Choroid plexus epithelial cell (primary cell): ENCODE measurements at regions not wholly inside any gene's neighbourhood (a gene's known extent, or its start where the extent isn't known, plus 50 kb on each side); places are given as distances from the start of the nearest gene placed in this dataset.
"Not testable (repeated sequence)": the region's sequence is repeated elsewhere in the genome, so short reads cannot be mapped to it uniquely, and the experiment has no call there.

ENCODE experiments used
- DNase-seq: peaks from one replicate; pipeline ENCODE4 v3.0.0-alpha.2; 2010; ENCODE audit warnings: low read depth
- H3K4me3 ChIP-seq: 2 replicates; pipeline ENCODE4 v1.5.1; 2011; ENCODE audit warnings: low read depth, mild to moderate bottlenecking, control low read depth, low read length, moderate library complexity
- TF ChIP-seq, protein P1 (sequence below): conservative IDR thresholded peaks from 2 replicates; pipeline ENCODE4 v1.5.1; 2011; ENCODE audit warnings: low read depth, mild to moderate bottlenecking, control low read depth, inconsistent platforms, low read length, moderate library complexity

DNA sequence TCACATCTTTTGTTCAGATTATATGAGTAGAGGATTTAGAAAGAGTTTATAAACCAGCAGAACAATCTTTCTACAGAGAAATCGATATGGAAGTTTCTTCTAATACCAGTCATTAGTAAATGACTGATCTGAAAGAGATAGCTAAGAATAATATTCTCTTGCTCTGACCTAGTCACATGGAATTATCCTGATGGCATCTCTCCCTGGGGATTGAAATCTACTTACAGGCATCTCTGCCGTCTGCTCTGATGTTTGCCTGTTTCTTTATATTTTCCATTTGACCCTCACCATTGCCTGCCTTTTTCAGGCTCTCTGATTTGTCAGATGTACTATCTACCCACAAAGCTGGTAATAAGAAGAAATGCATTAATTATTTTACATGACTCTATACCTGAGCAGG, 1157.3 kb downstream of the PCDH7 start:
- no peak for DNase-seq
- TF ChIP-seq, protein P1, sequence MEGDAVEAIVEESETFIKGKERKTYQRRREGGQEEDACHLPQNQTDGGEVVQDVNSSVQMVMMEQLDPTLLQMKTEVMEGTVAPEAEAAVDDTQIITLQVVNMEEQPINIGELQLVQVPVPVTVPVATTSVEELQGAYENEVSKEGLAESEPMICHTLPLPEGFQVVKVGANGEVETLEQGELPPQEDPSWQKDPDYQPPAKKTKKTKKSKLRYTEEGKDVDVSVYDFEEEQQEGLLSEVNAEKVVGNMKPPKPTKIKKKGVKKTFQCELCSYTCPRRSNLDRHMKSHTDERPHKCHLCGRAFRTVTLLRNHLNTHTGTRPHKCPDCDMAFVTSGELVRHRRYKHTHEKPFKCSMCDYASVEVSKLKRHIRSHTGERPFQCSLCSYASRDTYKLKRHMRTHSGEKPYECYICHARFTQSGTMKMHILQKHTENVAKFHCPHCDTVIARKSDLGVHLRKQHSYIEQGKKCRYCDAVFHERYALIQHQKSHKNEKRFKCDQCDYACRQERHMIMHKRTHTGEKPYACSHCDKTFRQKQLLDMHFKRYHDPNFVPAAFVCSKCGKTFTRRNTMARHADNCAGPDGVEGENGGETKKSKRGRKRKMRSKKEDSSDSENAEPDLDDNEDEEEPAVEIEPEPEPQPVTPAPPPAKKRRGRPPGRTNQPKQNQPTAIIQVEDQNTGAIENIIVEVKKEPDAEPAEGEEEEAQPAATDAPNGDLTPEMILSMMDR: no peak
- H3K4me3 ChIP-seq: no peak overlapping the region

DNA sequence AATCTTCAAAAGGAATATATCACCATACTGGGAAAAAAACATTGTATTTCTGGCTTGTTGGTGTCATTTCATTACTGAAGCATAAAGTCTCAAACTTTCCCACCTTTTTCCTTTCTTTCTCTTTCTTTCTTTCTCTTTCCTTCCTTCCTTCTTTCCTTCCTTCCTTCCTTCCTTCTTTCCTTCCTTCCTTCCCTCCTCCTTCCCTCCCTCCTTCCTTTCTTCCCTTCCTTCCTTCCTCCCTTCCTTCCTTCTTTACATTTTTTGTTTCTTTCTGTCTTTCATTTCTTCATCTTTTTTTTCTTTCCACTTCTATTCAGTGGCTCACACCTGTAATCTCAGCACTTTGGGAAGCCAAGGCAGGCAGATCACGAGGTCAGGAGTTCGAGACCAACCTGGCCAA, 1160.7 kb downstream of the PCDH7 start:
- H3K4me3 ChIP-seq, DNase-seq: not testable (repeated sequence)

DNA sequence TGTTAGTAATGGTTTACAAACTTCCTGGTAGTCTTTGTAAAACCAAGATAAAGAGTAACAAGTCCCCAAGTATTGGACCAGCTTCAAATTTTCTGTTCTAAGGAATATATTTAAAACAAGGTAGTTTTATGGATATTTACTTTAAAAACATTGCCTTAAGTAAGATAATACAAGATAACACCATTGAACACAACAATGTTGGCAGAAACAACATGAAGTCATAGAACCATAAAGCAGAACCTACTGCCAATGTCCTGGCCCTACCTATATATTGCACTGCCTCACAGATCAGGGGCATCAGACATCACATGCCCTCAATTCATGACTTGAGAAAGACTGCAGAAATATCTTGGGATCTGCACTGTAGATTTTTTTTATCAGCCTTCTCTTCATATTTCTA, 1176.2 kb downstream of the PCDH7 start:
- TF ChIP-seq, protein P1: no peak
- no peak for DNase-seq
- H3K4me3 ChIP-seq: no peak overlapping the region

DNA sequence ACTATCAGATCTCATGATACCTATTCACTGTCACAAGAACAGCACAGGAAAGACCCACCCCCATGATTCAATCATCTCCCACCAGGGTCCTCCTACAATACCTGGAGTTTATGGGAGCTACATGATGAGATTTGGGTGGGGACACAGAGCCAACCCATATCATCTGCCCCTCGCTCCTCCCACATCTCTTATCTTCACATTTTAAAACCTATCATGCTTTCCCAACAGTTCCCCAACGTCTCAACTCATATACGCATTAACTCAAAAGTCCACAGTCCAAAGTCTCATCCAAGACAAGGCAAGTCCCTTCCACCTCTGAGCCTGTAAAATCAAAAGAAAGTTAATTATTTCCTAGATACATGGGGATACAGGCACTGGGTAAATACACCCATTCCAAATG, 1185.2 kb downstream of the PCDH7 start:
- TF ChIP-seq, protein P1: no peak
- DNase-seq: no peak
- no peak overlapping the region for H3K4me3 ChIP-seq

DNA sequence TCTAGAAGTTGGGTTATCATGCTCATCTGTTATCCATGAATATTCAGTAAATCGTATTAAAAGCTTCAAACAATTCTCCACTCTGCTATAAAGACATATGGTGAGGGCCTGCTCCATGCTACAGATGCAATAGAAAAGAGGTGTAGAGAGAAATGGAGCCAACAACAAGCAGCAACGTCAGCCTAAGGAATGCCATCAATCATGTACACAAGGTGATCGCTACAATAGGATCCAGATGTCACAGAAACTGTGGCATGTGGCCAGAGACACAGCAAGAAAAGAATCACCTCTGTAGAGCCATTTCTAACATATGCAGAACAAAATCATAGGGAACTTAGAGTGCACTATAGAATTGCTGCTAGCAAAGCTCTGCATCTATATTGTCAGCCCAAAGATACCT, 1188.1 kb downstream of the PCDH7 start:
- no peak overlapping the region for H3K4me3 ChIP-seq
- TF ChIP-seq, protein P1: no peak
- no peak for DNase-seq

DNA sequence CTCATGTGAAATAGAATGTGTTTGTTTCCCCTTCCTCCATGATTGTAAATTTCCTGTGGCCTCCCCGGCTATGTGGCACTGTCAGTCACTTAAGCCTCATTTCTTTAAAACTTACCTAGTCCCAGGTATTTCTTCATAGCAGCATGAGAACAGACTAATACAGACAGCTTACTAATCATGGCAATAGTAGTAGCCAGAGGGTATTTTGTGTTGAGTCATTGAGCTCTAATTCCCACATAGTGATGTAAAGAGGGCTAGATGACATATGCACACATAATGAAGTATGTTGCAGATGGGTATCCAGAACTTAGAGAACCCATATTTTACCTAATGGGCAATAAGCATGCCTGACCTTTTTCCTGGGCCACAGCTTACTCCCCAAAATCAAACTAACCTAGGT, 1197.2 kb downstream of the PCDH7 start:
- no peak for DNase-seq
- H3K4me3 ChIP-seq: no peak overlapping the region
- TF ChIP-seq, protein P1: no peak

DNA sequence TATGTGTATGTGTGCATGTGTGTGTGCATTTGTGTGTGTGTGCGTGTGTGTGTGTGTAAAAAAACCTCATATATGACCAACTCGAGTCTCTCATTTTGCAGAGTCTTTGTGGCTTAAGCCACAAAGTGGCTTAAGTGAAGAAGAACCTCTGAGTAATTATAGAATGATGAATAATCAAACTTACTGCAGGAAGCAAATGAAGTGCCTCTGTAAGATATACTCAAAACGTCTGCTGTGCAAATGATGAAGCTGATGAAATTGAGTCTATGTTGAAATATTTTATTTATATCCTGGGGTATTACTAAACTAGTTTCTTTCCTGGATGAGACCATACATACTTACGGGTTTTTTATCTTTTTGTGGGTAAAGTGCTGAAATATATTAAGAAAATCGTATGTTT, 1198.7 kb downstream of the PCDH7 start:
- peak; percentile 57 for DNase-seq
- TF ChIP-seq, protein P1: no peak
- no peak overlapping the region for H3K4me3 ChIP-seq

DNA sequence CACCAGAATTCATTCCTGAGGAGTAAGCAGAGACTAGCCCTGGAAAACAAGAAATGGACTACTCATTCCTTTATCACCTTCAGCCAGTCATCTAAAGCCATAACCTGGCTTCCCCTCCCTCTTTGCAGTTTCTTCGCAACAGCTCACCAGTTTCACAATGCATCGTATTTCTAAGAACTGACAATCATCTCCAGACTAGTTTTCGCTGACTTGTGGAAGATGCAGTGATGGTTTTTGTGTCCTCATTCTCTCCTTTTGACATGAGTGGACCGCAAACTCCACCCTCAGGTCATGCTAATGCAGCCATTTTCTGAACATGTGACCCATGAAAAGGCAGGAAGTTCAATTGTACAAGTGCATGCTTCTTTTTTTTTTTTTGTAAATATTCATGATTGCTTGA, 1203.5 kb downstream of the PCDH7 start:
- DNase-seq: no peak
- no peak overlapping the region for H3K4me3 ChIP-seq
- TF ChIP-seq, protein P1: no peak
